Dermis microvascular lymphatic vessel endothelial cell (primary cell): ENCODE measurements at regions not wholly inside any gene's neighbourhood (a gene's known extent, or its start where the extent isn't known, plus 50 kb on each side); places are given as distances from the start of the nearest gene placed in this dataset.
A peak's percentile ranks its signal among the peaks of the same experiment; 100 is the strongest.

Experiments
- DNase-seq, 2 donors: peaks; one replicate each; pipeline versions ENCODE4 v3.0.0 to v3.0.0-alpha.2; 2010; ENCODE audit warnings: low read depth in 2 of 2

DNA sequence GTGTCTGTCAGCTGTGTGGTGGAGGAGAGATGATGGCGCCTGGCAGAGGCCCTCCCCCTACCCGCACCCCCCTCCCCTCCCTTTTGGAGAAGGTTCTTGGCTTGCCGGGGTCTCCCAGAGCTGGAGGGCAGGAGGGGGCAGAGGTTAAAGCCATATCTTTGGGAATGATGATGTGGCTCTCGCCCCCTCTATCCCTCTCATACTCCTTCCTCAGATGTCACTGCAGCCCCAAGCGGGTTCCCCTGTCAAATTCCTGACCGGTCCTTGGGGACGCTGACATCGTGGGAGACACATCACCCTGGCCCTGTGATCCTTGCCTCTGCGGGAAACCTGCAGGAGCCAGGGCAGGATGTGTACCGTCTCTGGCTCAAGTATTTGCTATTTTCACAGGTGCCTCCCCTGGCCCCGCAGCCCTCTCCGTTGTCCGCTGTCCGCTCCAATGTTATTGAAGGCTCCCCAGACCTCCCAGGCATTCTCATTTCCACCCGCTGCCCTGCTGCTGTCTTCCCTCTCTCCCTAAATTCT, 109.5 kb downstream of the FOXD1 start:
- no peak for DNase-seq

DNA sequence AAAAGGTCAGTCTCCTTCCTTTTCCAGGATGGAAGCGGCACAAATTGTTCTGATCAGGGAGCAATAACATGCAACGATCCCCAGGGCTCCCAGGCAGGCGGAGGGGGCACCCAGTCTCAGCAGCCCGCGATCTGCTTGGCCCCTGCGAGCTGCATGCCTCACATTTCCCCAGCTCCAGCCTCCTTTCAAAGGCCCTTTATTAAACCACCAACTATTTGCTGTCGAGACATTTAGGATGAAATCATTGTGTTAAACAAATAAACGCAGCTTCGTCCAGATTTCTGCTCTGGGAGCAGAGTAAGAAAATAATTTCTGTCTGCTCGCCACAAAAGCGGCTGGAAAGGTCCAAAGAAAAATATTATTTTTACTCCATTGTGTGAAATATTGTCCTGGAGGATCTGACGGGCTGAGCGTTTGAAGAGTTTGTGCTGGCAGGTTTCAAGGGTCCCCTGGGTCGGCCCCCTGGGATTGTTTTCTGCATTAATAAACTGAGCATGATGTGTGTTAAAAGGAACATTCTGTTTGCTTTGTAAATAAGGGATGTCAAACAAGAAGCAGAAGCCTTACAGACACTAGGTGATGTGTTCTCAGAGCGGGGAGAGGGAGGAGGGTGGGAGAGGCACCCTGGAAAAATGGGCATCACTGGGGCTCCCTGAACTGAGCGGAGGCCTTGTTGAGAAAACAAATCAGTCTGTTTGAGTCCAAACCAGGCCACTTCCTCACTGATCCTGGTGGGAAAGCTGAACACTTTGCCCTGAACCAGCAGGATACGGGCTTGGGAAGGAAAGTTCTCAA, 110.1 kb downstream of the FOXD1 start:
- DNase-seq: no peak

DNA sequence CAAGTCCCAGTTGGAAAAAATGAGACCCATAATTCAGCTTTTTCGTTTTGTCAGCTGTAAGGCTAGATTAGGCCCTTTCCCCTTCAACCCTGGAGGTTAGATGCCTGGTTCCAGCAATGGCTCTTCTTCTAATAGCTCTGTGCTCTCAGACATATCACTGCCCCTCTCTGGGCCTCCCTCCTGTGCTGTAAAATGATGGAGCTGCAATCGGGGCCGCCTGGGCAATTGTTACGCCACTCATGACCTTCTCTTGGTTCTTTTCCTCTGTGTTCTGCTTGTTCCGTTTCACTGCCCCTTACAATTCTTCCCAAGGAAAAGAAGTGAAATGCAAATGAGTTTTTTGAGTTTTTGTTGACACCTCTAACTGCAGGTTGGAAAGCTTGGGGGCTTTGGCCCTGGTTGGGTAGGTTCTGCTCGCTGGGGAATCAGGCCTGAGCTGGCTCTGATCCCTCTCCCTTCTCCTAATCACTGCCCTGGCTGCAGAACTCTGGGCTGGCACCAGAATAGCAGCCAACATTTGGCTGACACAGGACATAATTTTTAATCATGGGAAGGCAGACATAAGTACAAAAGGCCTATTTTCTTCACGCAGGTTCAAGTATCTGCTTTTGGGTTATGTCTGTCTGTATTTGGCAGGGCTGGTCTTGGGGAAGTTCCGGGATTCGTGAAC, 110.9 kb downstream of the FOXD1 start:
- no peak for DNase-seq

- no peak for DNase-seq
Measured at GRCh38 chr5:73336366-73336765, 112.2 kb downstream of the FOXD1 start.

DNA sequence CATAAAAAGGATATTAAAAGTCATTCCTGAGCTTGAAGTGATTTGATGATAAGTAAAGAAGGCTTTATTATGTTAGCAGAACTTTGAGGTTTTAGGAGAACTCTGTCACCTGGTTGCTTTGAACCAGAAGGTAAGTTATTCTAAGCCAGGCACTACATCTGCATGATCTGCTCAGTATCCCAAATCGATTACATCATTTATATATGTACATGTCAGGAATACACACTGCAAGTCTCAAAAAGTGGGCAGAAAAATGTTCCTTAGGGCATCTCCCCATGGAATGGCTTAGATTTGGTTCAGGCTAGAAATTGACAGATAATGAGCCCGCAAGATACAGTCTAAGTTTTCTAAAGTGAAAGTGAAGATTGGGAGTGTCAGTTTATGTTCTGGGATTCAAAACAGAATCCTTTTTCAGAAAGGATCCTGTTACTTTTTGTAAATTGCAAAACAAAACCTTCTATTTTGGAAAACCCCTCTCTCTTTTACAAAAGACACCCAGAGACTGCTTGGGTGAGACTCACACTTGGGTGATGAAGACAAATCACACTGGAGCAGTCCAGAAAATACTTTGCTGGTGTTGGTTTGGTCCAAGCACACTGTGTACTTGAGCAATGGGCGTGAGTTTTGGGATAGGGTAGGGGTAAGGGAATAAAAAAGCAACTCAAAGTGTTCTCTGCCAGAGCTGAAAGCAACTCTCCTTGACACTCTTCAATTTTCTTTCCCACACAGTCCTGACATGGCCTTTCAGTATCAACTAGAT, 114.5 kb downstream of the FOXD1 start:
- no peak for DNase-seq

DNA sequence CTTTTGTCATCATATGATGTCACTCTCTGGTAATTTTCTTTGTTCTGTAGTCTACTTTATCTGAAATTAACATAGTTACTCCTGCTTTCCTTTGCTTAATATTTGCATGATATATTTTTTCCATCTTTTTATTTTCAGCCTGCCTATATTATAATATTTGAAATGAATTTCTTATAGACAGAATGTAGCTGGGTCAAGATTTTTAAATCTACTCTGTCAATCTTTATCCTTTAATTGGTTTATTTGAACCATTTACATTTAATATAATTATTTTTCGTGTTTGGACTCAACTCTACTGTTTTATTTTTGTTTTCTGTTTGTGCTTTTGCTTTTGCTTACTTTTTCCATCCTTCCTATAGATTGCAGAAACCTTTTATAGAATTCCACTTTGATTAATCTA, 118.0 kb downstream of the FOXD1 start:
- no peak for DNase-seq

DNA sequence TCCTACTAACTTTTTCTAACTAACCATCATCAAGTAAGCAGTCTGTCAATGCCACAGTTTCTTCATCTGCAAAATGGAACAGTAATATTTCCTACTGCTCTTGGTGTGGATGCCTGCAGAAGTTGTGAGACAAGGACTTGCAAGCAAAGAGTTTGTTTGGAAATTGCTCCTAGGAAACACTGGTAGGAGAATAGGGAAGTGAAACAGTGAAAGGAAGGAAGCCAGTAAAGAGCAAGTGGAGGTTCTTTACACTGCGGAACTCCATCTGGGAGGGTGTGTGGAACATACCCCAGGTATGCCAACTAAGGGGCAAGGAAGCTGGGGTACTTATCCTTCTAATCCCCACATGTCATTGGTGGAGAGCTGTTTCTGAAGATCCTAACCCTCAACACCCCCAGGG, 119.9 kb downstream of the FOXD1 start:
- DNase-seq: no peak

DNA sequence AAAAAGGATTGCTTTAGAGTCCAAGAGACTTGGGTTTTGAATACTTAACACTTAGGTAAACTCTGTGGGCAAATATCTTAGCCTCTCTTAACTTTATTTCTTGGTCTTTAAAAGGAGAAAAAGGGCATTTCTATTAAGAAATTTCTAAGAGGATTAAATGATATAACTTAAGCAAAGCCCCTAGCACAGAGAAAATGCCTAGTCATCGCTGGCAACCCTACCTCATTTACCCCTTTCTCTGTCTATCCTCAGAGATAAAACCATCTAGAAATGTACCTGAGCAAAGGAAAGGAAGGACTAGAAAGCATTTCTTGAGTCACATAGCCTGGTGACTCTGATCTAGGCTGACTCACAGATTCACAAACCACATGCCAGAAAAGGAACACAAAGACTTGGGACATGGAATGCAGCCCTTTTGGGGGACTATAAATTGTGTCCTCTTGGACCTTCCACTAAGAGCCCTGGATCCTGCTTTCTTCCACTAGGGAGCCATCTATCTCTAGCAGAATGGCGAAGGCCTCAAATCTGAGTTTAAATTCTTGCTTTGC, 120.6 kb downstream of the FOXD1 start:
- DNase-seq: no peak

DNA sequence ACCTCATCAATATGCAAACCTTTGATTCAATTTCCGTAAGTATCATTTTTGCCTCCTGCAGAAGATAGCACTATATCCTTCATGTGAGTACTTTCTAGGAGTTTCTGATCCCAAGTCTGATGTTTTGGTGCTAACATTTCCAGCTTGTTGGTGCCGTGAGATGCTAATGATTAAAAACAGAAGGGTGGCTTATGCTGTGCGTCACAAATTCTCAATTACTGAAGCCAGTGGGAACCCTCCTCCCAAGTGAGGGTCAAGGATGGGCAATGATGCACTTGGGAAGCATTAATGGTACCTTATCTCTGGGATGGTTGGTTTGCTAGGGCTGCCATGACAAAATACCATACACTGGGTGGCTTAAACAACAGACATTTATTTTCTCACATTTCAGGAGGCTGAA, 123.0 kb downstream of the FOXD1 start:
- no peak for DNase-seq

GRCh38 chr5:73323466-73323865, 125.1 kb downstream of the FOXD1 start:
- no peak for DNase-seq

DNA sequence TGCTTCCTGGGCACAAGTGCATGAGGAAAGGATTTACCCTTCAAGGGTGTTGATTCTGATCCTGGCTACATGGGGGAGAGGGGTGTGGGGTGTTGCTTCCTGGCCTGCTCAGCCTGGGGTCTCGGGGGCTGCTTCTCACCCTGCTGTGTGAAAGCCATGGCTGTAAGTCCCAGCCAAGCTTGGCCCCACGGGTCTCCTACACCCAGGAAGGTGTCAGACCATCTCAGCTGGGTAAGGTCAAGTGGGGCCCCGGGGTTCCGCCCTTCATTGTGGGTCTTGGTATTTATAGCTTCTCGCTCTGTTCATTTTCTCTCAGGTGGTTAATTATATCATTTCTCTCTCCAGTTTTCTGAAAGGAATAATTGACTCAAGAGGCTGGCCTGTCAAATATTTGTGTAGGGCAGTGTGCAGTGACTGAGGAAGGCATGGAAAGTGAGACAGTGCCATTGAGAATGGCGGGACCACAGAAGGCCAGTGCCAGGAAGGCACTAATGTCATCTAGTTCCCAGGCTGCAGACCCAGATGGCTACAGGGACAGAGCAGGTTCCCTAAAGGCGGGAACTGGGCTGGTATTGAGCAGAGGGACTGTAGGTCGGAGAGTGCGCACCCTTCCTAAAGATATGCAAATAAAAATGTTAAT, 126.0 kb downstream of the FOXD1 start:
- DNase-seq: no peak

DNA sequence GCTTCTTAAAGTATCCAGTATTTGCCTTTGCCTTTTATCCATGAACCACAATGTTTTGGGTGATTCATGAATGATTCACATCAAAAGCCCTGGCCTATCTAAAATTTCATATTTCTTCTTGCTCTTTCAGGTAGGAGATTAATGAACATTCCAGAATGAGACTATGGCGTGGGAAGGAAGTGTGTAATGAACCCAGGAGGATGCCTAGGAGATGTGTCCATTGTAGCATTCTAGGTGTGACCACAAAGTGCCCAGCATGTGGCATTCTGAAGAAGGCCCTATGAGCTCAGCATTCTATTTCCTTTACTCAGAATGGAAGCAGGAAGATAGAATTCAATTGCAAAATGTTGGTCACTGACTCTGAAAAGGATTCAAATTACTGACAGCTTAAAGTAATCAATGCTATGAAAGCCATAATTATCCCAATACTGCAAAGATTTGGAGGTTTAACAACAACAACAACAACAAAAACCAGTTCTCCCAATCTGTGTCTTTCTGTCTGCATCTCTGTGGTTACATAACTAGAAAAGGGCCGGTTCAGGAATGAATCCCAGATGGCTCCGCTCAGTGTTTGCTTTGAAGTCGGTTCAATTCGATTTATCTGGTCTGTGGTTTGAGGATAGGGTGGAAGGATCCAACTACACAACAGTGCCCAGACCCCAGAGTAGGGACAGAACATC, 126.7 kb downstream of the FOXD1 start:
- no peak for DNase-seq

- DNase-seq: no peak
Measured at GRCh38 chr5:73319036-73319435, 129.5 kb downstream of the FOXD1 start.

DNA sequence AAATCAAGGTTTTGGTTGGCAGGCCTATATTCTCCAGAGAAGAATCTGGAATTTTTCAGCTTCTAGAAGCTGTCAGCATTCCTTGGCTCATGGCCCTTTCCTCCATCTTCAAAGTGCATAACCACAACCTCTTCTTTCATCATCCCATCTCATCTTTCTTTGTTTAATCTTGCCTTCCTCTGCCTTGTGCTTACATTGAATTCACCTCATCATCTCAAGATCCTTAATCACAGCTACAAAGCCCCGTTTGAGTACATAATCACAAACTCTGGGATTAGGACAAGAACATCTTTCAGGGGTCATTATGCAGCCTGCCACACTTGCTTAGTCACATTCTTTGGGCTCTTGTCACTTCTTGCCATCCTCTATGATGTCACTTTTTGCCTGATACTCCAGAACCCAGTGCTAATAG, 130.3 kb downstream of the FOXD1 start:
- DNase-seq: no peak

DNA sequence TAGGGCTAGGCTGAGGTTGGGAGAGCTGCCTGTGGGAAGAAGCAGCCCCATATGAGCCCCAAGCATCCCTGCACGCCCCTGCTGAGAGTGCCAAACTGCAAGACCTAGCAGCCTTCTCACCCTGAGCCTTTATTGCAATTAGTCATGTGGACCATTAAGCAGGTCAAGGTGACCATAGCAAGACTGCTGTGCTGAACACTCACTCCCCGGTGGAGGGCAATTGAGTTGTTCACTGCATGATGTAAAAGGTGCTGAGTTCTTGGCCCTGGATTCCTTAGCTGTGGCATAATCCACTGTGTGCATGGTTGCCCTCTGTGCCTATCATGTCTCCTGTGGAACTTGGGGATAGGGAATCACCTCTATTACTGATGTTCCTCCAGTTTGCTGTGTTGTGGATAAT, 131.1 kb downstream of the FOXD1 start:
- DNase-seq: no peak

GRCh38 chr5:73314395-73315257, 134.0 kb downstream of the FOXD1 start:
- DNase-seq: no peak

- DNase-seq: no peak
Measured at GRCh38 chr5:73312872-73313510, 135.6 kb downstream of the FOXD1 start.

- peak; percentile 32 to 54 for DNase-seq
Measured at GRCh38 chr5:73312146-73312871, 136.3 kb downstream of the FOXD1 start.
